GM23248 (cell line): ENCODE measurements at regions not wholly inside any gene's neighbourhood (a gene's known extent, or its start where the extent isn't known, plus 50 kb on each side); places are given as distances from the start of the nearest gene placed in this dataset.

ENCODE experiments used
- EZH2 ChIP-seq: fragments of 200-600 bp; sonication (generic); IDR thresholded peaks from 2 replicates; pipeline ENCODE4 v1.6.1; 2018; ENCODE audit warnings: antibody characterized with exemption, mild to moderate bottlenecking; ENCODE audit not compliant: insufficient read depth, poor library complexity, severe bottlenecking
- EZH2phosphoT487 ChIP-seq: fragments of 200-600 bp; sonication (generic); IDR thresholded peaks from 2 replicates; pipeline ENCODE4 v1.6.1; 2018; ENCODE audit warnings: antibody characterized with exemption, moderate library complexity, mild to moderate bottlenecking, low read depth; ENCODE audit not compliant: insufficient read depth

GRCh38 chrX:55143621-55144020 is 54.8 kb downstream of the PAGE2 start:
- TF ChIP-seq EZH2phosphoT487 (no peak), EZH2 (no peak)
